ENCODE measurements at regions not wholly inside any gene's neighbourhood (a gene's known extent, or its start where the extent isn't known, plus 50 kb on each side); places are given as distances from the start of the nearest gene placed in this dataset.

- no peak overlapping the region for H3K4me2 ChIP-seq (ENCODE audit: insufficient read depth, low read length)
These were observed 133.3 kb upstream of the SLC10A2 start for GRCh38 chr13:103199380-103200088.

GRCh38 chr13:103196356-103196755 lies 130.1 kb upstream of the SLC10A2 start:
- no peak for TF ChIP-seq CTCF (IDR thresholded peaks at IDR 0.05; ENCODE audit: extremely low read depth, low read depth, low read length)

More at GRCh38 chr13:103199380-103200088, 133.3 kb upstream of the SLC10A2 start:
- no peak for TF ChIP-seq CTCF (IDR thresholded peaks at IDR 0.05; ENCODE audit: extremely low read depth, low read depth, low read length)
- Histone ChIP-seq H3K36me3 (ENCODE audit: insufficient read depth, low read length) (no peaks in the 10 kb centered on the region), H2AFZ (ENCODE audit: low read length) (no peak overlapping the region), H3K27ac (ENCODE audit: low read depth, low read length) (no peak overlapping the region), H3K79me2 (ENCODE audit: insufficient read depth, low read length) (no peaks in the 10 kb centered on the region), H3K9me3 (ENCODE audit: low read depth, low read length) (peaks cover 3% of the 10 kb centered on the region), H3K4me3 (ENCODE audit: insufficient read depth, low read length) (no peak overlapping the region), H3K4me1 (ENCODE audit: insufficient read depth, low read length) (no peaks in the 10 kb centered on the region), H4K20me1 (ENCODE audit: insufficient read depth, low read length) (no peaks in the 10 kb centered on the region), H3K27me3 (ENCODE audit: insufficient read depth, low read length) (no peaks in the 10 kb centered on the region)
- DNase-seq (ENCODE audit: insufficient read length, low spot score, missing footprints) = no peak

GRCh38 chr13:103195762-103196161 lies 129.5 kb upstream of the SLC10A2 start:
- DNase-seq (ENCODE audit: insufficient read length, low spot score, missing footprints) = no peak
- Histone ChIP-seq H3K4me3 (ENCODE audit: insufficient read depth, low read length) (no peak overlapping the region), H2AFZ (ENCODE audit: low read length) (no peak overlapping the region), H3K4me2 (ENCODE audit: insufficient read depth, low read length) (no peak overlapping the region), H3K9me3 (ENCODE audit: low read depth, low read length) (peaks cover 3% of the 10 kb centered on the region), H4K20me1 (ENCODE audit: insufficient read depth, low read length) (no peaks in the 10 kb centered on the region), H3K27ac (ENCODE audit: low read depth, low read length) (no peak overlapping the region), H3K4me1 (ENCODE audit: insufficient read depth, low read length) (no peaks in the 10 kb centered on the region), H3K27me3 (ENCODE audit: insufficient read depth, low read length) (no peaks in the 10 kb centered on the region), H3K36me3 (ENCODE audit: insufficient read depth, low read length) (no peaks in the 10 kb centered on the region), H3K79me2 (ENCODE audit: insufficient read depth, low read length) (no peaks in the 10 kb centered on the region)
- no peak for TF ChIP-seq CTCF (IDR thresholded peaks at IDR 0.05; ENCODE audit: extremely low read depth, low read depth, low read length)

More at GRCh38 chr13:103196356-103196755, 130.1 kb upstream of the SLC10A2 start:
- H2AFZ ChIP-seq (ENCODE audit: low read length) = no peak overlapping the region
- DNase-seq (ENCODE audit: insufficient read length, low spot score, missing footprints) = no peak
- no peak overlapping the region for H3K27ac ChIP-seq (ENCODE audit: low read depth, low read length)
- H3K9me3 ChIP-seq (ENCODE audit: low read depth, low read length) = peaks cover 3% of the 10 kb centered on the region
- no peaks in the 10 kb centered on the region for H3K79me2 ChIP-seq (ENCODE audit: insufficient read depth, low read length)
- H3K27me3 ChIP-seq (ENCODE audit: insufficient read depth, low read length) = no peaks in the 10 kb centered on the region
- no peaks in the 10 kb centered on the region for H4K20me1 ChIP-seq (ENCODE audit: insufficient read depth, low read length)
- H3K36me3 ChIP-seq (ENCODE audit: insufficient read depth, low read length) = no peaks in the 10 kb centered on the region
- H3K4me1 ChIP-seq (ENCODE audit: insufficient read depth, low read length) = no peaks in the 10 kb centered on the region
- H3K4me3 ChIP-seq (ENCODE audit: insufficient read depth, low read length) = no peak overlapping the region
- H3K4me2 ChIP-seq (ENCODE audit: insufficient read depth, low read length) = no peak overlapping the region

GRCh38 chr13:103194871-103195270 lies 128.7 kb upstream of the SLC10A2 start:
- H4K20me1 ChIP-seq (ENCODE audit: insufficient read depth, low read length) = no peaks in the 10 kb centered on the region
- no peak overlapping the region for H3K27ac ChIP-seq (ENCODE audit: low read depth, low read length)
- no peak overlapping the region for H3K4me3 ChIP-seq (ENCODE audit: insufficient read depth, low read length)
- no peak overlapping the region for H3K4me2 ChIP-seq (ENCODE audit: insufficient read depth, low read length)
- H3K4me1 ChIP-seq (ENCODE audit: insufficient read depth, low read length) = no peaks in the 10 kb centered on the region
- H3K36me3 ChIP-seq (ENCODE audit: insufficient read depth, low read length) = no peaks in the 10 kb centered on the region
- H3K27me3 ChIP-seq (ENCODE audit: insufficient read depth, low read length) = no peaks in the 10 kb centered on the region
- no peaks in the 10 kb centered on the region for H3K9me3 ChIP-seq (ENCODE audit: low read depth, low read length)
- DNase-seq (ENCODE audit: insufficient read length, low spot score, missing footprints) = no peak
- H2AFZ ChIP-seq (ENCODE audit: low read length) = no peak overlapping the region
- H3K79me2 ChIP-seq (ENCODE audit: insufficient read depth, low read length) = no peaks in the 10 kb centered on the region
- TF ChIP-seq CTCF (IDR thresholded peaks at IDR 0.05; ENCODE audit: extremely low read depth, low read depth, low read length) = no peak

All from osteoblast (primary cell).